Liver (tissue), 8 donors: ENCODE measurements at regions not wholly inside any gene's neighbourhood (a gene's known extent, or its start where the extent isn't known, plus 50 kb on each side); places are given as distances from the start of the nearest gene placed in this dataset.

Experiments
- DNase-seq: peaks from one replicate; pipeline ENCODE4 v3.0.0-alpha.2; 2017; ENCODE audit warnings: low spot score
- H3K27ac ChIP-seq, 2 donors: one replicate each; pipeline ENCODE4 v1.7.0; 2013; ENCODE audit warnings: inconsistent platforms in 2 of 2, low read length in 2 of 2, control low read depth in 1 of 2, low read depth in 1 of 2, mild to moderate bottlenecking in 1 of 2
- H3K27me3 ChIP-seq, 4 donors: one replicate each; pipeline versions ENCODE4 v1.6.1 to v1.7.0; 2013; ENCODE audit warnings: low read length in 3 of 4, inconsistent platforms in 1 of 4, mild to moderate bottlenecking in 1 of 4, moderate library complexity in 1 of 4; ENCODE audit not compliant: control insufficient read depth in 4 of 4, insufficient read depth in 4 of 4
- H3K36me3 ChIP-seq, 4 donors: one replicate each; pipeline versions ENCODE4 v1.6.1 to v1.7.0; 2013; ENCODE audit warnings: low read length in 3 of 4, mild to moderate bottlenecking in 3 of 4, low read depth in 1 of 4, moderate library complexity in 1 of 4; ENCODE audit not compliant: control insufficient read depth in 4 of 4, insufficient read depth in 3 of 4
- H3K4me1 ChIP-seq, 4 donors: one replicate each; pipeline versions ENCODE4 v1.6.1 to v1.7.0; 2013; ENCODE audit warnings: low read length in 3 of 4, mild to moderate bottlenecking in 3 of 4, moderate library complexity in 1 of 4; ENCODE audit not compliant: control insufficient read depth in 4 of 4, insufficient read depth in 4 of 4
- H3K4me3 ChIP-seq, 3 donors: one replicate each; pipeline versions ENCODE4 v1.6.1 to v1.7.0; 2013; ENCODE audit warnings: low read length in 3 of 3, control low read depth in 1 of 3, low read depth in 1 of 3, mild to moderate bottlenecking in 1 of 3
- H3K9ac ChIP-seq, 2 donors: one replicate each; pipeline ENCODE4 v1.7.0; 2013; ENCODE audit warnings: low read length in 2 of 2, mild to moderate bottlenecking in 2 of 2, moderate library complexity in 2 of 2, control low read depth in 1 of 2, low read depth in 1 of 2
- H3K9me3 ChIP-seq, 4 donors: one replicate each; pipeline versions ENCODE4 v1.6.1 to v1.7.0; 2013; ENCODE audit warnings: low read length in 3 of 4; ENCODE audit not compliant: control insufficient read depth in 4 of 4
- CTCF ChIP-seq: fragments of 150-350 bp; IDR thresholded peaks from 2 replicates; pipeline ENCODE4 v1.5.1; 2017; ENCODE audit warnings: improper control_type of control experiment, low read depth, low read length; ENCODE audit not compliant: missing input control
- EGR1 ChIP-seq, 2 donors: IDR thresholded peaks; 2 replicates each; pipeline ENCODE4 v1.6.1; 2016 to 2018; ENCODE audit warnings: antibody characterized with exemption in 2 of 2, low read depth in 2 of 2
- FOXA1 ChIP-seq: IDR thresholded peaks from 2 replicates; pipeline ENCODE4 v1.6.1; 2016; ENCODE audit warnings: antibody characterized with exemption
- FOXA2 ChIP-seq: IDR thresholded peaks from 2 replicates; pipeline ENCODE4 v1.6.1; 2016; ENCODE audit warnings: antibody characterized with exemption
- GABPA ChIP-seq, 2 donors: IDR thresholded peaks in 1 of 2; conservative IDR thresholded peaks in 1 of 2; 2 replicates each; pipeline ENCODE4 v1.6.1; 2016; ENCODE audit warnings: antibody characterized with exemption in 2 of 2, mild to moderate bottlenecking in 1 of 2, moderate library complexity in 1 of 2
- HNF4A ChIP-seq, 2 donors: conservative IDR thresholded peaks; 2 replicates each; pipeline ENCODE4 v1.6.1; 2016; ENCODE audit warnings: antibody characterized with exemption in 2 of 2, mild to moderate bottlenecking in 2 of 2
- HNF4G ChIP-seq: IDR thresholded peaks from 2 replicates; pipeline ENCODE4 v1.6.1; 2016; ENCODE audit warnings: antibody characterized with exemption
- JUND ChIP-seq, 2 donors: IDR thresholded peaks; 2 replicates each; pipeline ENCODE4 v1.6.1; 2016; ENCODE audit warnings: antibody characterized with exemption in 2 of 2
- MAX ChIP-seq: IDR thresholded peaks from 2 replicates; pipeline ENCODE4 v1.6.1; 2016; ENCODE audit warnings: antibody characterized with exemption
- NR2F2 ChIP-seq: IDR thresholded peaks from 2 replicates; pipeline ENCODE4 v1.6.1; 2016; ENCODE audit warnings: antibody characterized with exemption
- RAD21 ChIP-seq, 2 donors: IDR thresholded peaks; 2 replicates each; pipeline ENCODE4 v1.6.1; 2016; ENCODE audit warnings: antibody characterized with exemption in 2 of 2, mild to moderate bottlenecking in 2 of 2
- REST ChIP-seq: IDR thresholded peaks from 2 replicates; pipeline ENCODE4 v1.6.1; 2016; ENCODE audit warnings: antibody characterized with exemption, mild to moderate bottlenecking
- RXRA ChIP-seq, 2 donors: IDR thresholded peaks; 2 replicates each; pipeline ENCODE4 v1.6.1; 2017 to 2018; ENCODE audit warnings: antibody characterized with exemption in 2 of 2, mild to moderate bottlenecking in 1 of 2
- SP1 ChIP-seq: IDR thresholded peaks from 2 replicates; pipeline ENCODE4 v1.6.1; 2018; ENCODE audit warnings: antibody characterized with exemption, mild to moderate bottlenecking
- TAF1 ChIP-seq: conservative IDR thresholded peaks from 2 replicates; pipeline ENCODE4 v1.6.1; 2016; ENCODE audit warnings: antibody characterized with exemption, mild to moderate bottlenecking
- YY1 ChIP-seq: IDR thresholded peaks from 2 replicates; pipeline ENCODE4 v1.6.1; 2016; ENCODE audit warnings: antibody characterized with exemption, mild to moderate bottlenecking
- ZBTB33 ChIP-seq: IDR thresholded peaks from 2 replicates; pipeline ENCODE4 v1.6.1; 2016; ENCODE audit warnings: antibody characterized with exemption
- WGBS: extraction: QIAGEN DNeasy Blood & Tissue Kit; methylation state at CpG from one replicate; pipeline ENCODE4 v1.1.7; 2013; 5-methylcytosine and 5-hydroxymethylcytosine counted together
- TF ChIP-seq, protein P1 (sequence below): IDR thresholded peaks from 2 replicates; pipeline ENCODE4 v1.6.1; 2016; ENCODE audit warnings: antibody characterized with exemption
- donor health status: healthy.
- donor health status: healthy.
- donor health status: healthy.
- donor health status: healthy.
- donor health status: healthy.

DNA sequence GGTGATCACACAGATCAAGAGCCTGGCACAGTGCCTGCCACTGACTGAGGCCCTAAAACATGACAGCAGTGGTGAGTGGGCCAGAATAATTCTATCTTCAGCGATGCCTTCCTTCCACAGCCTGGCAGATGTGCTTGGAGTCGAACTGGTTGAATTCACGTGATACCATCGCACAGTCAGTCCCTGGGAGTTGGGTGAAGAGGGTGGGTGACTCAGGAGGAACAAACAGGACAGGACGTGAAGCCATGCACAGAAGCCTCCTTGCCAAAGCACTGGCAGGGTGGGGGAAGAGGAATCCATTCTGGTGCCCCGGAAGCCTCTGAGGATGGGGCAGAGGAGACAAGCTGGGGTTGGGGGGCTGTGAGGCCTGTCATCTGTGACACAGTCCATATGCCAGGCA is 80.3 kb upstream of the WNT4 start:
- DNase-seq, result no peak
- peaks cover 0 to 7% (median under 1%) of the 10 kb centered on the region in 4 donors for H3K9me3 ChIP-seq
- H3K27ac ChIP-seq, result no peak overlapping the region
- no peak overlapping the region for H3K4me3 ChIP-seq
- peaks cover 0 to 8% (median 0%) of the 10 kb centered on the region in 4 donors for H3K27me3 ChIP-seq
- no peak overlapping the region for H3K9ac ChIP-seq
- TF ChIP-seq REST, result no peak
- TF ChIP-seq HNF4G, result no peak
- TF ChIP-seq RXRA (IDR thresholded peaks at IDR 0.05), result no peak
- TF ChIP-seq NR2F2, result no peak
- TF ChIP-seq TAF1, result no peak
- TF ChIP-seq RAD21 (IDR thresholded peaks at IDR 0.05), result no peak
- TF ChIP-seq, protein P1, sequence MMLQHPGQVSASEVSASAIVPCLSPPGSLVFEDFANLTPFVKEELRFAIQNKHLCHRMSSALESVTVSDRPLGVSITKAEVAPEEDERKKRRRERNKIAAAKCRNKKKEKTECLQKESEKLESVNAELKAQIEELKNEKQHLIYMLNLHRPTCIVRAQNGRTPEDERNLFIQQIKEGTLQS, result no peak
- no peak for TF ChIP-seq CTCF
- no peaks in the 10 kb centered on the region for H3K36me3 ChIP-seq
- WGBS, result 85% methylated on average over 6 of the region's 6 CpGs
- H3K4me1 ChIP-seq, result no peaks in the 10 kb centered on the region

DNA sequence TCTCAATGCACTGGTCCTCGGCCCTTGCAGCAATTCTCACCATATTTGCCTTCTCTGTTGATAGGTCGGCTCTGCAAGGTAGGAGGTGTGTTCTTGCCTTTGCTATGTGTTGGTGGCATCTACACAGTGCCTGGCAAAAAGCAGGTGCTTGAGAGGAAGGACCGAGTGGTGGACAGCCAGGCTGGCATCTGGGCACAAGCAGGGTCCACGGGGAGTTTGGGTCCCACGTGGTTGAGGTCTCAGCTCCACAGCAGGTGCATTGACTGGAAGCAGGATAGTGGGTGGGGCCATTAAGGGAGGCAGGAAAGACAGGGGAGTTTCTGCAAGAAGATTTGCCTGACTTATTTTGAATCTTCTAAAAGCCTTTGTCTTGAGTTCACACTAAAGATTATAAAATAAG is 81.2 kb upstream of the WNT4 start:
- Histone ChIP-seq H3K9me3 (peaks cover 0 to 7% (median under 1%) of the 10 kb centered on the region in 4 donors), H3K27ac (no peak overlapping the region), H3K4me3 (no peak overlapping the region), H3K36me3 (no peaks in the 10 kb centered on the region), H3K27me3 (peaks cover 0 to 8% (median 2%) of the 10 kb centered on the region in 4 donors), H3K9ac (no peak overlapping the region), H3K4me1 (no peaks in the 10 kb centered on the region)
- no peak for DNase-seq
- TF ChIP-seq ZBTB33 (no peak), CTCF (no peak), YY1 (no peak), JUND (IDR thresholded peaks at IDR 0.05) (no peak), EGR1 (IDR thresholded peaks at IDR 0.05; ENCODE audit: low read depth in 2 of 2) (no peak), FOXA2 (no peak), RXRA (IDR thresholded peaks at IDR 0.05) (no peak), GABPA (IDR thresholded peaks at IDR 0.05 in 1 of 2, conservative IDR thresholded peaks at IDR 0.05 in 1 of 2) (no peak), HNF4G (no peak), FOXA1 (no peak), NR2F2 (no peak), MAX (no peak), SP1 (no peak), RAD21 (IDR thresholded peaks at IDR 0.05) (no peak), TAF1 (no peak), REST (no peak), HNF4A (conservative IDR thresholded peaks at IDR 0.05) (no peak)
- TF ChIP-seq, protein P1, result no peak
- WGBS, result 77% methylated on average over 5 of the region's 5 CpGs
